IMR-90 (cell line): ENCODE measurements at regions not wholly inside any gene's neighbourhood (a gene's known extent, or its start where the extent isn't known, plus 50 kb on each side); places are given as distances from the start of the nearest gene placed in this dataset.
"Not testable (repeated sequence)": the region's sequence is repeated elsewhere in the genome, so short reads cannot be mapped to it uniquely, and the experiment has no call there.

Source experiments
- ATAC-seq: fragments of 200-7000 bp; cut with Tn5 transposase; 2 replicates; pipeline ENCODE4 v1.9.1; 2020; ENCODE audit warnings: low read depth, mild to moderate bottlenecking, moderate library complexity
- BruUV-seq: library from RNA; stranded (reverse); fragments of 400-500 nt; replicated peaks from 2 replicates; lab custom pipeline; 2021; lab: Mats Ljungman, UMichigan
- CTCF ChIA-PET: fragments of 300-600 bp; formaldehyde crosslinking; extraction: SDS; loops from one replicate; lab custom pipeline; 2021; ENCODE audit warnings: antibody characterized with exemption; lab: Yijun Ruan, JAX
- POLR2A ChIA-PET: fragments of 300-600 bp; sonication (Branson Sonifier 250); formaldehyde crosslinking; loops from one replicate; lab custom pipeline; 2022; ENCODE audit warnings: antibody characterized with exemption; ENCODE audit not compliant: unreplicated experiment; lab: Charles Lee
- DNase-seq: peaks from one replicate; pipeline ENCODE4 v3.0.0; 2013
- H2AFZ ChIP-seq: replicated peaks from 2 replicates; pipeline ENCODE3; 2013; ENCODE audit warnings: low read length, mild to moderate bottlenecking; ENCODE audit not compliant: poor library complexity
- H2AK5ac ChIP-seq: 2 replicates; pipeline ENCODE4 v1.6.1; 2013; ENCODE audit warnings: low read depth, low read length, inconsistent platforms
- H2AK9ac ChIP-seq: replicated peaks from 2 replicates; pipeline ENCODE3; 2013; ENCODE audit warnings: mild to moderate bottlenecking, low read depth, low read length, moderate library complexity; ENCODE audit not compliant: poor library complexity
- H2BK120ac ChIP-seq: 2 replicates; pipeline ENCODE4 v1.6.1; 2013; ENCODE audit warnings: low read depth, low read length, inconsistent platforms
- H2BK15ac ChIP-seq: 3 replicates; pipeline ENCODE4 v1.6.1; 2013; ENCODE audit warnings: low read depth, low read length, inconsistent platforms
- H2BK20ac ChIP-seq: 2 replicates; pipeline ENCODE4 v1.6.1; 2013; ENCODE audit warnings: low read depth, mild to moderate bottlenecking, inconsistent platforms, low read length, moderate library complexity
- H2BK5ac ChIP-seq: 2 replicates; pipeline ENCODE4 v1.6.1; 2013; ENCODE audit warnings: mild to moderate bottlenecking, low read depth, low read length, inconsistent platforms; ENCODE audit not compliant: poor library complexity, severe bottlenecking
- H3K14ac ChIP-seq: replicated peaks from 2 replicates; pipeline ENCODE4 v1.6.1; 2013; ENCODE audit warnings: low read depth, low read length, inconsistent platforms
- H3K18ac ChIP-seq: 2 replicates; pipeline ENCODE4 v1.6.1; 2013; ENCODE audit warnings: low read depth, low read length, control low read depth
- H3K23ac ChIP-seq: 2 replicates; pipeline ENCODE4 v1.6.1; 2013; ENCODE audit warnings: low read depth, low read length, inconsistent platforms
- H3K27ac ChIP-seq: 2 replicates; pipeline ENCODE4 v1.5.1; 2013; ENCODE audit warnings: mild to moderate bottlenecking, control low read depth, low read length; ENCODE audit not compliant: insufficient read depth
- H3K27me3 ChIP-seq: 2 replicates; pipeline ENCODE4 v1.6.1; 2013; ENCODE audit warnings: low read length; ENCODE audit not compliant: control insufficient read depth, insufficient read depth
- H3K36me3 ChIP-seq: 2 replicates; pipeline ENCODE4 v1.6.1; 2013; ENCODE audit warnings: low read length, mixed read lengths; ENCODE audit not compliant: control insufficient read depth, insufficient read depth
- H3K4ac ChIP-seq: 2 replicates; pipeline ENCODE4 v1.6.1; 2013; ENCODE audit warnings: low read depth, low read length, inconsistent platforms
- H3K4me1 ChIP-seq: 2 replicates; pipeline ENCODE4 v1.6.1; 2013; ENCODE audit warnings: low read length, mixed read lengths; ENCODE audit not compliant: control insufficient read depth, insufficient read depth
- H3K4me2 ChIP-seq: 2 replicates; pipeline ENCODE4 v1.6.1; 2013; ENCODE audit warnings: low read depth, mild to moderate bottlenecking, control low read depth, low read length, moderate library complexity
- H3K4me3 ChIP-seq: 2 replicates; pipeline ENCODE4 v1.5.1; 2013; ENCODE audit warnings: low read depth, mild to moderate bottlenecking, control low read depth, low read length, moderate library complexity; ENCODE audit not compliant: insufficient read depth
- H3K56ac ChIP-seq: 2 replicates; pipeline ENCODE4 v1.6.1; 2013; ENCODE audit warnings: low read length, inconsistent platforms; ENCODE audit not compliant: insufficient read depth; ENCODE audit errors: extremely low read depth
- H3K79me1 ChIP-seq, 2 experiments: 2 replicates each; pipeline ENCODE4 v1.6.1; 2013; ENCODE audit warnings: low read length in 2 of 2, inconsistent platforms in 1 of 2, low read depth in 1 of 2
- H3K9ac ChIP-seq: 2 replicates; pipeline ENCODE4 v1.6.1; 2013; ENCODE audit warnings: low read depth, low read length, control low read depth
- H3K9me1 ChIP-seq: 2 replicates; pipeline ENCODE4 v1.6.1; 2013; ENCODE audit warnings: low read length, inconsistent platforms; ENCODE audit not compliant: insufficient read depth
- H3K9me3 ChIP-seq: 2 replicates; pipeline ENCODE4 v1.6.1; 2013; ENCODE audit warnings: low read length; ENCODE audit not compliant: control insufficient read depth, insufficient read depth
- H4K20me1 ChIP-seq: 2 replicates; pipeline ENCODE4 v1.6.1; 2013; ENCODE audit warnings: low read length, inconsistent platforms; ENCODE audit not compliant: insufficient read depth
- H4K5ac ChIP-seq: 2 replicates; pipeline ENCODE4 v1.6.1; 2013; ENCODE audit warnings: mild to moderate bottlenecking, low read depth, low read length, control low read depth
- H4K8ac ChIP-seq, 2 experiments: 2 replicates each; pipeline ENCODE4 v1.6.1; 2013; ENCODE audit warnings: low read depth in 2 of 2, low read length in 2 of 2, control low read depth in 1 of 2, inconsistent platforms in 1 of 2
- H4K91ac ChIP-seq: 2 replicates; pipeline ENCODE4 v1.6.1; 2013; ENCODE audit warnings: low read depth, low read length, inconsistent platforms; ENCODE audit not compliant: insufficient read depth
- BHLHE40 ChIP-seq: fragments of 150-350 bp; IDR thresholded peaks from 2 replicates; pipeline ENCODE4 v1.6.1; 2016; ENCODE audit warnings: mild to moderate bottlenecking, low read depth, low read length
- CEBPB ChIP-seq: IDR thresholded peaks from 2 replicates; pipeline ENCODE4 v1.6.1; 2012; ENCODE audit warnings: low read depth, low read length, improper control_type of control experiment
- MAFK ChIP-seq: IDR thresholded peaks from 2 replicates; pipeline ENCODE4 v1.6.1; 2012; ENCODE audit warnings: low read depth, low read length, improper control_type of control experiment
- NFE2L2 ChIP-seq: fragments of 150-350 bp; IDR thresholded peaks from 2 replicates; pipeline ENCODE4 v1.6.1; 2016; ENCODE audit warnings: low read depth, mild to moderate bottlenecking, low read length
- RAD21 ChIP-seq: IDR thresholded peaks from 2 replicates; pipeline ENCODE4 v1.6.1; 2012; ENCODE audit warnings: low read length, improper control_type of control experiment
- SMC3 ChIP-seq: fragments of 150-350 bp; IDR thresholded peaks from 2 replicates; pipeline ENCODE4 v1.6.1; 2016; ENCODE audit warnings: low read depth, mild to moderate bottlenecking, antibody characterized with exemption, low read length, moderate library complexity
- WGBS, 2 experiments: methylation state at CpG; one replicate each; pipeline versions ENCODE4 v1.1.5 to v1.1.7; 2013; ENCODE audit warnings: missing lambda C conversion rate in 2 of 2; ENCODE audit not compliant: insufficient read length in 1 of 2; ENCODE audit errors: extremely low coverage in 2 of 2; 5-methylcytosine and 5-hydroxymethylcytosine counted together
- dilution Hi-C: fragments of 300-500 bp; cut with HindIII; formaldehyde crosslinking; loops from one replicate; pipeline ENCODE4 v1.14.3; 2018; ENCODE audit warnings: low sequenced_read_pairs; ENCODE audit not compliant: unreplicated experiment
- in situ Hi-C: fragments of 300-500 bp; cut with MboI; formaldehyde crosslinking; loops from 3 replicates; pipeline ENCODE4 v1.14.3; 2019; ENCODE audit warnings: low sequenced_read_pairs, inconsistent platforms, mixed read lengths
- intact Hi-C: fragments of 100-400 bp; cut with micrococcal nuclease; formaldehyde crosslinking; loops from 2 replicates; pipeline ENCODE4 v1.10.0; 2022
- TF ChIP-seq, protein P1 (sequence below): fragments of 150-350 bp; IDR thresholded peaks from 2 replicates; pipeline ENCODE4 v1.6.1; 2017; ENCODE audit warnings: mild to moderate bottlenecking, antibody characterized with exemption, low read length, low read depth

DNA sequence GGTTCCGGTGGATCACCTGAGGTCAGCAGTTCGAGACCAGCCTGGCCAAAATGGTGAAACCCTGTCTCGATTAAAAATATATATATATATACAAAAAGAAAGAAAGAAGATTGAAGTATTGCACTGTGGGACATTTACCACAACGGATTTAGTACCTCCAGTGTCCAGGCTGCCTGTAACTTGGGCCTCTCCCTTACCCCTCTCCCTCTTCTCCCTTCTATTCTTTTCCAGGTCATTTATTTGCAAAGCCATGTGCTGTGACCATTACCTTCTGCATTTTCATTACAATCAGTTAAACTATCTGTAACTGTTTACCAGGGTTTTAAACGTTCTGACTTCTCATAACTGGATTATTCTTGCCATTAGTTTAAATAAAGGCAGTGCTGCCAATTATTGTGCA lies 400.9 kb upstream of the ZNF804A start:
- no peak overlapping the region for H3K56ac ChIP-seq
- no peak overlapping the region for H4K5ac ChIP-seq
- H3K23ac ChIP-seq: no peak overlapping the region
- H2BK20ac ChIP-seq: no peak overlapping the region
- no peak overlapping the region for H2AK9ac ChIP-seq
- CTCF ChIA-PET: no interaction called here
- no peak overlapping the region for H4K8ac ChIP-seq
- H3K4me2 ChIP-seq: no peak overlapping the region
- DNase-seq: no peak
- no CpG with 5 or more reads among the region's 5 CpGs for WGBS, 2 experiments
- TF ChIP-seq NFE2L2 (no peak), BHLHE40 (no peak), MAFK (no peak), RAD21 (no peak), SMC3 (no peak), CEBPB (no peak)
- TF ChIP-seq, protein P1, sequence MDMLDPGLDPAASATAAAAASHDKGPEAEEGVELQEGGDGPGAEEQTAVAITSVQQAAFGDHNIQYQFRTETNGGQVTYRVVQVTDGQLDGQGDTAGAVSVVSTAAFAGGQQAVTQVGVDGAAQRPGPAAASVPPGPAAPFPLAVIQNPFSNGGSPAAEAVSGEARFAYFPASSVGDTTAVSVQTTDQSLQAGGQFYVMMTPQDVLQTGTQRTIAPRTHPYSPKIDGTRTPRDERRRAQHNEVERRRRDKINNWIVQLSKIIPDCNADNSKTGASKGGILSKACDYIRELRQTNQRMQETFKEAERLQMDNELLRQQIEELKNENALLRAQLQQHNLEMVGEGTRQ: no peak
- no peak overlapping the region for H3K18ac ChIP-seq
- H2AK5ac ChIP-seq: no peak overlapping the region
- no peak for ATAC-seq
- H3K14ac ChIP-seq: no peak overlapping the region
- H3K4ac ChIP-seq: no peak overlapping the region
- no peak overlapping the region for H2BK5ac ChIP-seq
- dilution Hi-C loops (no loop called here), in situ Hi-C loops (no loop called here), intact Hi-C loops (no loop called here)
- no peaks in the 10 kb centered on the region for H3K27me3 ChIP-seq
- H3K4me3 ChIP-seq: no peak overlapping the region
- no peak overlapping the region for H3K27ac ChIP-seq
- H3K9ac ChIP-seq: no peak overlapping the region
- H2BK15ac ChIP-seq: no peak overlapping the region
- H3K79me1 ChIP-seq: no peaks in the 10 kb centered on the region
- no TSS peak for BruUV-seq
- no peak overlapping the region for H4K91ac ChIP-seq
- no peaks in the 10 kb centered on the region for H3K36me3 ChIP-seq
- H4K20me1 ChIP-seq: no peaks in the 10 kb centered on the region
- POLR2A ChIA-PET: no interaction called here
- H2AFZ ChIP-seq: no peak overlapping the region
- H3K4me1 ChIP-seq: no peaks in the 10 kb centered on the region
- no peak overlapping the region for H2BK120ac ChIP-seq
- no peaks in the 10 kb centered on the region for H3K9me1 ChIP-seq
- H3K9me3 ChIP-seq: no peaks in the 10 kb centered on the region; the same call in 1 of the 2 replicates

DNA sequence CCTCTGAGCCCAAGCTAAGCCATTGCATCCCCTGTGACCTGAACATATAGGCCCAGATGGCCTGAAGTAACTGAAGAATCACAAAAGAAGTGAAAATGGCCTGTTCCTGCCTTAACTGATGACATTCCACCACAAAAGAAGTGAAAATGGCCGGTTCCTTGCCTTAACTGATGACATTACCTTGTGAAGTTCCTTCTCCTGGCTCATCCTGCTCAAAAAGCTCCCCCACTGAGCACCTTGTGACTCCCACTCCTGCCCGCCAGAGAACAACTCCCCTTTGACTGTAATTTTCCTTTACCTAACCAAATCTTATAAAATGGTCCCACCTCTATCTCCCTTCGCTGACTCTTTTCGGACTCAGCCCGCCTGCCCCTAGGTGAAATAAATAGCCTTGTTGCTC lies 399.5 kb upstream of the ZNF804A start:
- H3K23ac ChIP-seq, H3K36me3 ChIP-seq, H3K4ac ChIP-seq, H2BK5ac ChIP-seq, H3K27ac ChIP-seq, H2AFZ ChIP-seq, H2AK5ac ChIP-seq, H2AK9ac ChIP-seq, H3K9me3 ChIP-seq, H4K8ac ChIP-seq, DNase-seq, H3K18ac ChIP-seq, dilution Hi-C loops, H3K9me1 ChIP-seq, H3K14ac ChIP-seq, H3K27me3 ChIP-seq, H3K4me1 ChIP-seq, H4K20me1 ChIP-seq, H3K4me2 ChIP-seq, POLR2A ChIA-PET, H2BK15ac ChIP-seq, H3K9ac ChIP-seq, H2BK20ac ChIP-seq, ATAC-seq, BruUV-seq, intact Hi-C loops, H4K91ac ChIP-seq, H3K56ac ChIP-seq, H3K4me3 ChIP-seq, H2BK120ac ChIP-seq, H3K79me1 ChIP-seq, in situ Hi-C loops, H4K5ac ChIP-seq: not testable (repeated sequence)
- CTCF ChIA-PET: interaction anchor here (0.6 kb wide), 1 partner anchor 9 kb away, joined by 3 read pairs; no protein-coding TSS in a partner anchor
- 83% methylated on average over 1 of the region's 5 CpGs; no CpG with 5 or more reads in 1 of the 2 experiments for WGBS, 2 experiments
